GM19023 (cell line): ENCODE measurements at regions not wholly inside any gene's neighbourhood (a gene's known extent, or its start where the extent isn't known, plus 50 kb on each side); places are given as distances from the start of the nearest gene placed in this dataset.
"Not testable (repeated sequence)": the region's sequence is repeated elsewhere in the genome, so short reads cannot be mapped to it uniquely, and the experiment has no call there.

Source experiments
- ATAC-seq: cut with Tn5 transposase; IDR thresholded peaks from one replicate; pipeline ENCODE4 v1.9.1; 2021; ENCODE audit warnings: mild to moderate bottlenecking, moderate library complexity; ENCODE audit not compliant: unreplicated experiment

GRCh38 chr6:170087421-170087780, 203.5 kb downstream of the DLL1 start:
- not testable (repeated sequence) for ATAC-seq

DNA sequence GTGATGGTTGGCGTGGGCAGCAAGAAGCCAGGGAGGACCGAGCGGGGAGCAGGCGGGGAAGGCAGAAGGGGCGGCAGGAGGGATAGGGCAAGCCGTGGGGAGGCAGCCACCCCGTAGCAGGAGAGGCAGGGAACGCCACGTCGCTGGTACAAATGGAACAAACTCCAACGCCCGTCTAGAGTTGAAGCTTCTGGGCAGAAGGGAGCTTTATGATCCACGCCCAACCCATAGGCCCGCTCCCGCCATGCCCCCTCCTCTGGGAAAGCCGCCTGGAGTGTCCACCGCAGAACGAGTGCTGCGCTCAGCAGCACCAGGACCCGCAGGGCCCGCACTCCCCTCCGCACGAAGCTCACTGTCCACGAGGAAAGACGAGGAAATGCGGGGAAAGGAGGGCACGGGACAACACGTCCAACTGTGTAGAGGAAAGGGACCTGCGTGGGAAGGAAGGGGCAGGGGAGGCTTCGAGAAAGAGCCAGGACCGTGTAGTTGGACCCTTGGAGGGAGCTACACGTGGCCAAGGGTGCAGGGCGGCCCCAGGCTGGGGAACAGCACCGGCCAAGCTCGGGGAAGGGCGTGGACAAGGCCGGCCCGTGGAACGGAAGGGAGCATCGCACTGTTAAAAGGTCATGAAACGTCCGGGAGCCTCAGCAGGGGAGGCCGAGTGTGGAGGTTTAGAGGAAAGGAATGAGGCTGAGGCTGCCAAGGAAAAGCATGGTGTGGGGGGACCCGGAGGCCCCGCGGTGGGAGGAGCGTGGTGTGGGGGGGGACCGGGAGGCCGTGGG, 204.0 kb downstream of the DLL1 start:
- ATAC-seq: no peak

GRCh38 chr6:170085475-170086401, 205.1 kb downstream of the DLL1 start:
- no peak for ATAC-seq

DNA sequence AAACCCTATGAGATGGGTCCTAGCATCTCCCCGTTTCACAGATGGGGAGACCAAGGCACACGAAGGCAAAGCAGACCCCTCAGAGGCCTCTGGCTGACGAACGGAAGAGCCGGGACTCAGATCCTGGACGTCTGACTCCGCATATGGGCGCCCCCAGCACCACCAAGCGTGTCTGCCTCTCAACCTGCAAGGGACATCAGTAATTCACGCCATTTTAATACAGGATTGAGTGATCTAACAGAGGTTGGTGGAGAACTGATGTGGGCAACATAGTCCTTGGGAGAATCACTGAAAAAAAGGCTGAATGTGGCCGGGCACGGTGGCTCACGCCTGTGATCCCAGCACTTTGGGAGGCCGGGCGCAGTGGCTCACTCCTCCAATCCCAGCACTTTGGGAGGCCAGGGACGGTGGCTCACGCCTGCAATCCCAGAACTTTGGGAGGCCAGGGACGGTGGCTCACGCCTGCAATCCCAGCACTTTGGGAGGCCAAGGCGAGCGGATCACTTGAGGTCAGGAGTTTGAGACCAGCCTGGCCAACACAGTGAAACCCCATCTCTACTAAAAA, 206.6 kb downstream of the DLL1 start:
- ATAC-seq: no peak

DNA sequence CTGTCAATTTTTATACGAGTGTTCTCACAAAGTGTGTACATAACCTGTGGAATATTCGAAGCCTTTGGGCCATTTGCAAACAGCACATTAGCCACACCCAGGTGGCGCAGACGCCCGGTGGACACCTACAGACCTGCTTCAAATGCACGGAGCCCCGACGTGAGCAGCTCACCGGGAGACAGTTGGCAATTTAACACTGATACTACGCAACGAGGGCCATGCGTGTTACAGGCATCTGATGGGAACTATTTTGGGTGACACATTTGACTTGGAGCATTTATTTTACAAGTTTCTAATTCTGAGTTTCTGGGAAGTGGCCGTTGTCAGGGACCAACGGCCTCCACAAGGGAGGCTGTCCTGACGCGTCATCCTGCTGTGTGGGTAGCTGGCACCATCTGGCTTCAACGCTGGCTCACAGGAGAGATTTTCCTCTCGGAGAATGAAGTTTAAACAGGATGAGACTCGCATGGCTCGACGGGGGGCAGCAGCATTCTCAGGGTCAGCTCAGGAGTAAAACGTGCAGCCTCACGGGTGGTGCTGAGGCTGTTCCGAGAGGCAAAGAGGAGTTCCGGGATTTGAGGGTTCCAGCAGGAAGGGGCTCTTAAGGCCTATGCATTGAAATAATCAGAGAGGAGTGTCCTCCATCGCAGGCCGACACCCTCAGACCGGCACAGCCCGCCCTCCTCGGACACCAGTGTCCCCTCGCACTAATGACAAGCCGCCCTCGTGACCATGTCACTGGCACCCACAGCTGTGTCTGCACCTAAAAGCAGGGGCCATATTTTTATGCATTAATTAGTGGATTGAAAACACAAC, 207.4 kb downstream of the DLL1 start:
- ATAC-seq: no peak

GRCh38 chr6:170082531-170083187, 208.2 kb downstream of the DLL1 start:
- ATAC-seq: no peak

- no peak for ATAC-seq
Observed at GRCh38 chr6:170082067-170082466, 208.8 kb downstream of the DLL1 start.

- ATAC-seq: no peak
Observed at GRCh38 chr6:170081556-170081955, 209.3 kb downstream of the DLL1 start.

DNA sequence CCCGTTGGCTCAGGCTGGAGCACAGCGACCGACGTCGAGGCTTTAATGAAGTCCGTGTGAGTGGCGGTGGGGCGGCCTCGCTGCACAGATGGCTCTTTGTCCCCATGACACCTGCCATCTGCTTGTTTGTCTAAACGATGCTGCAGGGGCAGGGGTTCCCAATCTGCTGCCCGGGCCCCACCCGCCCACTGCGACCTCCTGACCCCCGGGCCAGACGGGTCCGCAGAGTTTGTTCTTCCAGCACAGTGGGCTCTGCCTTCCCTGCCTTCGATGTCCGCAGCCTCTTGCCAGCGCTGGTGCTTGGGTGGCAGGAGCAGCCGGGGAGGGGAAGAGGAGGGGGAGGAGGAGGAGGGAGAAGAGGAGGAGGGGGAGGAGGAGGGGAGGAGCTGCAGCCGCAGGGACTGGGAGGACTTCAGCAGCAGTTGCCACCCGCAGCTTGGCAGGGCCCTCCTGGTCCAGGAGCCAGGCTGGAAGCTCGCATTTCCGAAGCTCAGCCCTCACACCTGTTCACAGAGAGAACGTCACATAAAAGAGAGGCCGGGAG, 210.0 kb downstream of the DLL1 start:
- ATAC-seq: no peak

GRCh38 chr6:170080169-170080827, 210.6 kb downstream of the DLL1 start:
- no peak for ATAC-seq

GRCh38 chr6:170076466-170077165, 214.3 kb downstream of the DLL1 start:
- ATAC-seq: no peak

GRCh38 chr6:170075659-170076223, 215.1 kb downstream of the DLL1 start:
- ATAC-seq: no peak

GRCh38 chr6:170074907-170075306, 216.0 kb downstream of the DLL1 start:
- ATAC-seq: no peak

DNA sequence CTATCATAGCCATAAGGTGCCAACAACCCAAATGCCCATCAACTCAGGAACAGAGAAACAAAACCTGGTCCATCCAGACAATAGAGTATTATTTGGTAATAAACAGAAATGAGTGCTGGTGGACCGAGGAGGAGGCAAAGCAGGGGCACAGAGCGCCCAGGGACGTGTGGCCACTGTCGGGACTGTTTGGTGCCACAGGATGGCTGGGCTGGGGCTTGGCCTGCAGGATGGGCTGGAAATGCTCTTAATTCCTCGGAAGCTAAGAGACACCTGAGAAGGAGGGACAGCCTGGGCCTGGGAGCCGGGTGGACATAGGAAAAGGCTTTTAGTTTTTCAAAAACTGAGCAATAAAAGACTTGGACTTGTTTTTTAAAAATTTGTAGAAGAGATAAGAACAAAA, 216.4 kb downstream of the DLL1 start:
- ATAC-seq: no peak

- no peak for ATAC-seq
Observed at GRCh38 chr6:170073846-170074245, 217.0 kb downstream of the DLL1 start.

GRCh38 chr6:170072246-170072645, 218.6 kb downstream of the DLL1 start:
- ATAC-seq: no peak

- no peak for ATAC-seq
Observed at GRCh38 chr6:170069611-170070010, 221.3 kb downstream of the DLL1 start.

DNA sequence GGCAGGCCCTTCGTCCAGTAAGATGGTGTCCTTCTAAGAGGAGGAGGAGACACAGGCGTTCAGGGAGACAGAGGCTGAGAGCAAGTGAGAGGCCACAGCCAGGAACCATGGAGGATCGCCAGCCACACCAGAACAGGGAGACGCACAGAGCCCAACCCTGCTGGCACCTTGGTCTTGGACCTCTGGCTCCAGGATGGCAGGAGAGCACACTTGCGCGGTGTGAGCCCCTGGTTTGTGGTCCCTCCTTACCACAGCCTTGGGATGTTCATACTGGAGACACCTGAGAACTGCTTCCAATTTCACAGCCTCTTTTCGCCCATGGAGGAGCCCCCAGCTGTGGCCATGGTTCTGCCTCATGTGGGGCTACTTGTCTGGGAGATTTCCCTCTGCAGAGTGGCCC, 222.4 kb downstream of the DLL1 start:
- no peak for ATAC-seq

GRCh38 chr6:170067923-170068360, 222.9 kb downstream of the DLL1 start:
- ATAC-seq: no peak
